ENCODE measurements at regions not wholly inside any gene's neighbourhood (a gene's known extent, or its start where the extent isn't known, plus 50 kb on each side); places are given as distances from the start of the nearest gene placed in this dataset.
"Not testable (repeated sequence)": the region's sequence is repeated elsewhere in the genome, so short reads cannot be mapped to it uniquely, and the experiment has no call there.

GRCh38 chr5:87212183-87212582, 55.5 kb upstream of the RASA1 start:
- DNase-seq = not testable (repeated sequence)

- not testable (repeated sequence) for DNase-seq
Measured at GRCh38 chr5:87217480-87217879, 50.2 kb upstream of the RASA1 start.
